ENCODE measurements at regions not wholly inside any gene's neighbourhood (a gene's known extent, or its start where the extent isn't known, plus 50 kb on each side); places are given as distances from the start of the nearest gene placed in this dataset.

GRCh38 chr5:98414938-98415337 lies 358.5 kb upstream of the RGMB start:
- no peak overlapping the region for H4K5ac ChIP-seq (ENCODE audit: insufficient read length, low read depth, low read length)
- no peak for DNase-seq (ENCODE audit: low read depth in 1 of 2, low spot score in 2 of 2)
- no peak overlapping the region for H3K4ac ChIP-seq (replicated peaks; ENCODE audit: insufficient read length, low read depth, low read length)
- H2BK12ac ChIP-seq (ENCODE audit: low read depth, low read length): no peak overlapping the region
- H4K91ac ChIP-seq (replicated peaks; ENCODE audit: insufficient read length, low read length): no peak overlapping the region
- no peak overlapping the region for H2BK15ac ChIP-seq (ENCODE audit: low read length)
- H3K18ac ChIP-seq (ENCODE audit: extremely low read depth, low read length): no peak overlapping the region
- H3K23ac ChIP-seq (ENCODE audit: insufficient read length): no peak overlapping the region
- no peaks in the 10 kb centered on the region for H3K23me2 ChIP-seq (ENCODE audit: low read depth, low read length)
- ChIA-PET CTCF (ENCODE audit: partially characterized antibody) (no interaction called here), POLR2A (ENCODE audit: partially characterized antibody) (no interaction called here)
- H3K79me2 ChIP-seq (ENCODE audit: control insufficient read depth in 1 of 2, insufficient read depth in 2 of 2, low read length in 2 of 2): no peaks in the 10 kb centered on the region
- H2BK20ac ChIP-seq (ENCODE audit: low read length): no peak overlapping the region
- H4K20me1 ChIP-seq (replicated peaks in 1 of 2; ENCODE audit: control insufficient read depth in 1 of 2, insufficient read depth in 2 of 2, low read length in 2 of 2): no peaks in the 10 kb centered on the region
- no peaks in the 10 kb centered on the region for H3K9me3 ChIP-seq (ENCODE audit: insufficient read depth in 2 of 2, low read depth in 1 of 2, low read length in 1 of 2)
- no peak for FAIRE-seq
- no peaks in the 10 kb centered on the region for H3K27me3 ChIP-seq (replicated peaks in 1 of 4; ENCODE audit: control insufficient read depth in 3 of 4, extremely low read depth in 1 of 4, insufficient read depth in 3 of 4, low read length in 3 of 4)
- no peak overlapping the region for H3K9ac ChIP-seq (replicated peaks in 1 of 4; ENCODE audit: extremely low read depth in 1 of 4, low read depth in 3 of 4, low read length in 3 of 4)
- no peak overlapping the region for H3K14ac ChIP-seq (ENCODE audit: insufficient read length)
- no peaks in the 10 kb centered on the region for H3K36me3 ChIP-seq (ENCODE audit: control insufficient read depth in 2 of 4, insufficient read depth in 4 of 4, low read length in 3 of 4)
- H3K56ac ChIP-seq (replicated peaks; ENCODE audit: insufficient read length, low read depth, low read length): no peak overlapping the region
- no peak overlapping the region for H3K27ac ChIP-seq (ENCODE audit: low read depth, low read length)
- no peak for TF ChIP-seq JUN (IDR thresholded peaks at IDR 0.05; ENCODE audit: low read depth, low read length)
- no peak for TF ChIP-seq CTBP2 (IDR thresholded peaks at IDR 0.05; ENCODE audit: borderline replicate concordance, insufficient read depth, insufficient read length, low read length)
- TF ChIP-seq CBX8 (IDR thresholded peaks at IDR 0.05; ENCODE audit: borderline replicate concordance, low read depth, low read length): no peak
- TF ChIP-seq BCL11A (IDR thresholded peaks at IDR 0.05; ENCODE audit: low read depth in 2 of 2, low read length in 2 of 2): no peak
- TF ChIP-seq EZH2 (IDR thresholded peaks at IDR 0.05; ENCODE audit: low read depth, low read length, severe bottlenecking): no peak
- no peak for TF ChIP-seq USF2 (IDR thresholded peaks at IDR 0.05; ENCODE audit: low read length)
- no peak for TF ChIP-seq RAD21 (IDR thresholded peaks at IDR 0.05 in 1 of 2, conservative IDR thresholded peaks at IDR 0.05 in 1 of 2; ENCODE audit: low read depth in 2 of 2, low read length in 2 of 2)
- TF ChIP-seq TBP (IDR thresholded peaks at IDR 0.05; ENCODE audit: low read depth, low read length): no peak
- H3K4me2 ChIP-seq (ENCODE audit: insufficient read depth in 1 of 2, low read depth in 2 of 2, low read length in 2 of 2): no peak overlapping the region
- peaks cover 0 to 2% (median under 1%) of the 10 kb centered on the region in 4 experiments; a peak in 2 of 7 replicates for H3K4me1 ChIP-seq (replicated peaks in 1 of 4; ENCODE audit: control insufficient read depth in 3 of 4, insufficient read depth in 4 of 4, low read length in 3 of 4)
- H2AK5ac ChIP-seq (ENCODE audit: low read depth, low read length): no peak overlapping the region
- H4K8ac ChIP-seq (ENCODE audit: extremely low read depth, insufficient read depth, low read length): no peak overlapping the region
- no peaks in the 10 kb centered on the region for H3K79me1 ChIP-seq (ENCODE audit: low read depth, low read length)
- no peak overlapping the region for H2AFZ ChIP-seq (ENCODE audit: low read length)
- no peak overlapping the region for H2BK5ac ChIP-seq (ENCODE audit: low read depth, low read length)
- H2BK120ac ChIP-seq (replicated peaks; ENCODE audit: low read depth, low read length): no peak overlapping the region
- no peak overlapping the region for H3K4me3 ChIP-seq (ENCODE audit: extremely low read depth in 1 of 4, insufficient read depth in 2 of 4, low read depth in 3 of 4, low read length in 4 of 4)

Measured in H1 (cell line).